MM.1S (cell line): ENCODE measurements at regions not wholly inside any gene's neighbourhood (a gene's known extent, or its start where the extent isn't known, plus 50 kb on each side); places are given as distances from the start of the nearest gene placed in this dataset.

Experiments
- EZH2 ChIP-seq: fragments of 300-600 bp; sonication (generic); optimal IDR thresholded peaks from 2 replicates; pipeline ENCODE3; 2017; ENCODE audit warnings: low read depth, mild to moderate bottlenecking, antibody characterized with exemption, low read length, mixed read lengths
- TF ChIP-seq, protein P1 (sequence below): fragments of 300-600 bp; sonication (generic); IDR thresholded peaks from 2 replicates; pipeline ENCODE4 v1.5.1; 2016; ENCODE audit warnings: antibody characterized with exemption, low read length, mixed read lengths

DNA sequence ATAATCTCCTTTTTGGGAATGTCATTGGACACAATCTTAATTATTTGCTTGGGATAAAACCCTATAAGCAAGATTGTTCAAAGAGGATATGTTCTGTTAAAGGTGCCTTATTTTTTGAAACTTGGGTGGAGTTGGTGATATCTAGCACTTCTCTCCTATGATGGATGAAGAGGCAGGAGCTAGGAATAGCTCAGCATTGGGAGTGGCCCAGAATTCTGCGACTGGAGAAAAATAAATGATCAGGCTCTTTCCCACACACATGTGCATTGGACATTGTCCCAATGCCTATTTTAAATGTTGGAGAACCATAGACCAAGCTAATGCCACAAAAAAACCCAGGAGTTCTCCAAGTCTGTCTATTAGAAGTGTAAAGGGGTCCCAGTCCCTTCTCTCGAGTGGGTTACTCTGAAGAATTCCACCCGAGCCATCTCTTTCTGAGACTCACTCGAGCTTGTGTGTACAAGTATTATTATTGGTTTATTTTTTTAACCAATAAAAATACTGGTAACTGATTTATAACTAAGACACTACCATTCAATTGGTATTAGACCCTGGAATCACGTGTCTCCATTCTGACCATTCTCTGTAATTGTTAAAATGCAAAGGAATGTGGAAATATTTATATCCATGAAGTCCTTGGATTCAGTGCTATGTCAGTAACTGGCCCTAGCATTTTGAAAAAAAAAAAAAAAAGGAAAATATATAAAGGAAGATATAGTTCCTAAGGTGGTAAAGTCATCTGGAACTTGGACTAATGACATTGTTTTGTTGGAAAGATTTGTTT is 437.5 kb upstream of the TMEM132C start:
- TF ChIP-seq, protein P1, sequence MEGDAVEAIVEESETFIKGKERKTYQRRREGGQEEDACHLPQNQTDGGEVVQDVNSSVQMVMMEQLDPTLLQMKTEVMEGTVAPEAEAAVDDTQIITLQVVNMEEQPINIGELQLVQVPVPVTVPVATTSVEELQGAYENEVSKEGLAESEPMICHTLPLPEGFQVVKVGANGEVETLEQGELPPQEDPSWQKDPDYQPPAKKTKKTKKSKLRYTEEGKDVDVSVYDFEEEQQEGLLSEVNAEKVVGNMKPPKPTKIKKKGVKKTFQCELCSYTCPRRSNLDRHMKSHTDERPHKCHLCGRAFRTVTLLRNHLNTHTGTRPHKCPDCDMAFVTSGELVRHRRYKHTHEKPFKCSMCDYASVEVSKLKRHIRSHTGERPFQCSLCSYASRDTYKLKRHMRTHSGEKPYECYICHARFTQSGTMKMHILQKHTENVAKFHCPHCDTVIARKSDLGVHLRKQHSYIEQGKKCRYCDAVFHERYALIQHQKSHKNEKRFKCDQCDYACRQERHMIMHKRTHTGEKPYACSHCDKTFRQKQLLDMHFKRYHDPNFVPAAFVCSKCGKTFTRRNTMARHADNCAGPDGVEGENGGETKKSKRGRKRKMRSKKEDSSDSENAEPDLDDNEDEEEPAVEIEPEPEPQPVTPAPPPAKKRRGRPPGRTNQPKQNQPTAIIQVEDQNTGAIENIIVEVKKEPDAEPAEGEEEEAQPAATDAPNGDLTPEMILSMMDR = no peak
- no peak for TF ChIP-seq EZH2
